Common myeloid progenitor, CD34-positive (primary cell): ENCODE measurements at regions not wholly inside any gene's neighbourhood (a gene's known extent, or its start where the extent isn't known, plus 50 kb on each side); places are given as distances from the start of the nearest gene placed in this dataset.
"Not testable (repeated sequence)": the region's sequence is repeated elsewhere in the genome, so short reads cannot be mapped to it uniquely, and the experiment has no call there.

ENCODE experiments used
- CTCF ChIA-PET: fragments of 350-600 bp; sonication (Branson Sonifier 250); formaldehyde crosslinking; loops from one replicate; lab custom pipeline; 2021; ENCODE audit warnings: antibody characterized with exemption; lab: Charles Lee
- POLR2A ChIA-PET: fragments of 350-600 bp; sonication (Branson Sonifier 250); formaldehyde crosslinking; loops from one replicate; lab custom pipeline; 2021; ENCODE audit warnings: antibody characterized with exemption; lab: Charles Lee
- DNase-seq, 3 donors: peaks; one replicate each; pipeline versions ENCODE4 v3.0.0 to v3.0.0-alpha.2; 2013
- H3K27ac ChIP-seq, 2 experiments: 1 replicate in 1 of 2; 2 replicates in 1 of 2; pipeline ENCODE4 v1.7.0; 2013; ENCODE audit warnings: inconsistent platforms in 2 of 2, low read length in 2 of 2, mild to moderate bottlenecking in 2 of 2, low read depth in 1 of 2, moderate library complexity in 1 of 2; ENCODE audit not compliant: severe bottlenecking in 2 of 2, insufficient read depth in 1 of 2, poor library complexity in 1 of 2
- H3K27me3 ChIP-seq, 5 experiments: replicated peaks in 2 of 5; 1 replicate in 3 of 5; 2 replicates in 2 of 5; pipeline versions ENCODE4 v1.6.1 to v1.7.0; 2013; ENCODE audit warnings: low read length in 4 of 5, mild to moderate bottlenecking in 2 of 5, moderate library complexity in 2 of 5, inconsistent platforms in 1 of 5; ENCODE audit not compliant: insufficient read depth in 5 of 5, control insufficient read depth in 4 of 5
- H3K36me3 ChIP-seq, 4 experiments: 1 replicate in 2 of 4; 2 replicates in 2 of 4; pipeline versions ENCODE4 v1.6.1 to v1.7.0; 2013; ENCODE audit warnings: low read length in 3 of 4, control low read depth in 1 of 4, mild to moderate bottlenecking in 1 of 4; ENCODE audit not compliant: control insufficient read depth in 4 of 4, insufficient read depth in 4 of 4
- H3K4me1 ChIP-seq, 4 experiments: 1 replicate in 3 of 4; 2 replicates in 1 of 4; pipeline versions ENCODE4 v1.6.1 to v1.7.1; 2013; ENCODE audit warnings: low read length in 3 of 4, mild to moderate bottlenecking in 3 of 4, control low read depth in 1 of 4, inconsistent platforms in 1 of 4, moderate library complexity in 1 of 4; ENCODE audit not compliant: control insufficient read depth in 4 of 4, insufficient read depth in 4 of 4; ENCODE audit errors: control extremely low read depth in 1 of 4
- H3K4me3 ChIP-seq, 7 experiments: 1 replicate in 4 of 7; 2 replicates in 3 of 7; pipeline versions ENCODE4 v1.5.1 to v1.7.0; 2013; ENCODE audit warnings: mild to moderate bottlenecking in 7 of 7, low read length in 6 of 7, moderate library complexity in 6 of 7, inconsistent platforms in 2 of 7, low read depth in 2 of 7, control low read depth in 1 of 7; ENCODE audit not compliant: insufficient read depth in 4 of 7, control insufficient read depth in 1 of 7; ENCODE audit errors: extremely low read depth in 1 of 7
- H3K9me3 ChIP-seq, 5 experiments: 1 replicate in 4 of 5; 2 replicates in 1 of 5; pipeline versions ENCODE4 v1.6.1 to v1.7.1; 2013; ENCODE audit warnings: low read length in 4 of 5, mild to moderate bottlenecking in 2 of 5, inconsistent platforms in 1 of 5, low read depth in 1 of 5, moderate library complexity in 1 of 5; ENCODE audit not compliant: control insufficient read depth in 4 of 5, insufficient read depth in 2 of 5; ENCODE audit errors: control extremely low read depth in 1 of 5
- WGBS: methylation state at CpG from one replicate; pipeline ENCODE4 v1.1.5; 2013; ENCODE audit not compliant: insufficient coverage; 5-methylcytosine and 5-hydroxymethylcytosine counted together

GRCh38 chr13:56457535-56458190, 683.1 kb upstream of the PRR20A start:
- CTCF ChIA-PET = no interaction called here
- WGBS = 93% methylated on average over 3 of the region's 7 CpGs

GRCh38 chr13:56459286-56459685, 681.4 kb upstream of the PRR20A start:
- no peak for DNase-seq
- Histone ChIP-seq H3K4me1 (no peaks in the 10 kb centered on the region), H3K27ac (no peak overlapping the region), H3K4me3 (no peak overlapping the region), H3K27me3 (no peaks in the 10 kb centered on the region), H3K36me3 (no peaks in the 10 kb centered on the region), H3K9me3 (no peaks in the 10 kb centered on the region)
- POLR2A ChIA-PET = no interaction called here
- CTCF ChIA-PET = no interaction called here
- no CpG with 5 or more reads among the region's 1 CpG for WGBS

More at GRCh38 chr13:56457535-56458190, 683.1 kb upstream of the PRR20A start:
- H3K4me1 ChIP-seq = no peaks in the 10 kb centered on the region
- no peaks in the 10 kb centered on the region for H3K9me3 ChIP-seq
- POLR2A ChIA-PET = no interaction called here
- no peak overlapping the region for H3K4me3 ChIP-seq
- no peaks in the 10 kb centered on the region for H3K36me3 ChIP-seq
- H3K27ac ChIP-seq = no peak overlapping the region
- DNase-seq = no peak
- H3K27me3 ChIP-seq = no peaks in the 10 kb centered on the region

DNA sequence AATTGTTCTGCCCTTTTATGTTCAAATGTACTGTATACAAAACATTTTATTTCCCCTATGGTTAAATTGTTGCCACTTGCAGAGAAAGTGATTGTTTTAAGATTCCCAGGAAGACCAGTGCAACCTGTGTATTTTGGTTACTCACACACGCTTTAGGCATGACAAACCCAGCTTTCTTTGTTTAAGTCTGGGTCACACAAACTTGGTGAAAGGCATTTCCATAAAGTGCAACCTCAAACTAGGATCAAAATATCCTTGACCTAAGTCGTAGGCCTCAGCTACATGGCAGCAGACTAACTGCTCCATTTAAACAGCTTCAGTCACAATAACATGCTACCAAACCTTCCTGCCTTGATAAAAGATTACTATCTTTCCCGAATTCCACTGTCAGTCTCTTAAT, 639.0 kb upstream of the PRR20A start:
- POLR2A ChIA-PET = no interaction called here
- no peaks in the 10 kb centered on the region for H3K27me3 ChIP-seq
- WGBS = 95% methylated on average over 3 of the region's 3 CpGs
- no peak overlapping the region for H3K4me3 ChIP-seq
- H3K27ac ChIP-seq = no peak overlapping the region
- H3K4me1 ChIP-seq = no peaks in the 10 kb centered on the region
- no peak for DNase-seq
- H3K36me3 ChIP-seq = no peaks in the 10 kb centered on the region
- no peaks in the 10 kb centered on the region for H3K9me3 ChIP-seq
- CTCF ChIA-PET = no interaction called here

DNA sequence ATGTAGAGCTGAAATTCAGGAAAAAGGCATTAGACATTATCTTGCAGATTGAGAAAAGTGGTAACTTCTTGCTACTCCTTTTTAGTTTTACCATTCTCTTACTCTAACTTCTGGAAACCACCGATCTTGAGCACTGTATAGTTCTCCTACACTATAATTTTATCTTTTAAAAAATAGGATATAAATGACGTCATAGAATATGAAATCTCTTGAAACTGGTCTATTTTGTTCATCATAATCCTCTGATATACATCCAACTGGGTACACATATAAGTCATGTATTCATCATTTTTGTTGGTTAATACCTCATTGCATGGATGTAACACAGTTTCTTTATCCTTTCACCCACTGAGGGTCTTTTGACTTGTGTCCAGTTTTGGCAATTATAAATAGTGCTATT, 629.9 kb upstream of the PRR20A start:
- no peaks in the 10 kb centered on the region for H3K36me3 ChIP-seq
- no peak overlapping the region for H3K27ac ChIP-seq
- H3K9me3 ChIP-seq = no peaks in the 10 kb centered on the region
- no CpG with 5 or more reads among the region's 2 CpGs for WGBS
- POLR2A ChIA-PET = no interaction called here
- no peaks in the 10 kb centered on the region for H3K27me3 ChIP-seq
- DNase-seq = no peak
- H3K4me1 ChIP-seq = no peaks in the 10 kb centered on the region
- CTCF ChIA-PET = no interaction called here
- no peak overlapping the region for H3K4me3 ChIP-seq

DNA sequence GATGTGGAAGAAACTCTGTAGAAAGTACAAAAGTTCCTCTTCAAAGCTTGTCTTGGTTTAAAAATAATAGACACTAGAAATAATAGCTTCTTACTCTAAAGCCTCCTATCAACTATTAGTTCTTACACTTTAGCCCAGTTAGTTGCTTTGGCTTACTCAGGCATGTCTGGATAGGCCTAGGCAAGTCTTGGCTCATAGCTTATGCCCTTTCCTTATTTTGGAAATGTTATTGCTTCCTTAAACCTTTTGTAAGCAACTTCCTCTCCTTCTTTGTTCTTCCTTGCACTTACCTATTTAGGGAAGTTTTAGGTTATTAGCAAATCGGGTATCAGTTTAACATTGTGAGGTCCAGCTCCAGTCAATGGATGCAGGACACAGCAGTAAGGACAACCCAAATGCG, 628.4 kb upstream of the PRR20A start:
- H3K4me1 ChIP-seq, DNase-seq, H3K27me3 ChIP-seq, CTCF ChIA-PET, H3K9me3 ChIP-seq, POLR2A ChIA-PET, H3K4me3 ChIP-seq, H3K36me3 ChIP-seq, H3K27ac ChIP-seq: not testable (repeated sequence)
- WGBS = 73% methylated on average over 2 of the region's 2 CpGs

DNA sequence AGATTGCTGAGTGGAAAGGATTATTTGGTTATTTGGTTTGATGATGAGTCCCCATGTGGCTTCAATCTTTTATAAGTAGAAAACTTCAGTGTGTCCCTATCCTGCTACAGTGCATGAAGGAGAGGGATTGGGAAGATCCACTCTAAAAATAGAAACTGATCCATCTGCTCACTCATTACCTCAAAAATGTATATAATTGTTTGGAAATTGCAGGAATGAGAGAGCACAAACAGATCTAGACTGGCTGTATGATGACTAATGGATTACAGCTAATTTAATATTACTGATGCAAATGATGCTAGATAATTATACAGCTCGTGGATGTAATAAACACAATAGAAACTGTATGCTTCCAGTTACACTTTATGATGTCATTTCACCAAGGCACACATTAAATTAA, 625.3 kb upstream of the PRR20A start:
- ChIA-PET POLR2A (no interaction called here), CTCF (no interaction called here)
- H3K27me3 ChIP-seq = no peaks in the 10 kb centered on the region
- no CpG with 5 or more reads among the region's 1 CpG for WGBS
- no peak overlapping the region for H3K4me3 ChIP-seq
- H3K9me3 ChIP-seq = no peaks in the 10 kb centered on the region
- H3K27ac ChIP-seq = no peak overlapping the region
- no peaks in the 10 kb centered on the region for H3K4me1 ChIP-seq
- DNase-seq = no peak
- H3K36me3 ChIP-seq = no peaks in the 10 kb centered on the region

DNA sequence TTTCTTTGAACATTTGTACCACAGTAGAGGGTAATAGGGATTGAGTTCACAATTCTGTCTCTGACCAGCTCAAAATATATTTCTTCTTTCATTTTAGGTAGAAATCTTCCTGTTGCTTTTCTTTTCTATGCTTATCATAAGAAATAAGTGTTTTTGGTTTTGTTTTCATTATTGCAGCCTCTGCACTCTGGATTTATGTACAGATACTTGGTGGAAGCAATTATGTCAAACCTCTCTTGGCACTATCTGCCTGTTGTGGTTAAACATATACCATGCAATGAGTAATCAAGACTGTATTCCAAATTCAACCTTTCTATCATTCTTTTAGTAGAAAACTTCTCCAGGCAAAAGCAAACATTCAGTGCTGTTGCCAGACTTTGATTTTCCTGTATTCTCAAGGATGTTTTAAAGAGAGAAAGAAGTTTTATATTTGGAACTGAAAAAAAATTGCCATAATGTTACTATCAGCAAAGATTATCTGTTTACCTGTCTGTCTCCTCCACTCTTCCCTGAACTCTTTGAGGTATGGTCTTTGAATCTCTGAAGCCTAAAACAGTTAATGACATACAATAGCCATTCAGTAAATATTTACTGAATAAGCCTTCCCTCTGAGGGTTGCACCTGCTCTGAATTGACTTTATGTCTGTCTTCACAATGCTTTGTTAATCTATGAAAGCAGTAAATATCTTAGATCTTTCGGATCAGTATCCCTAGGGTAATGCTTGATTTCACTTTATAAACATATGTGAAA, 612.5 kb upstream of the PRR20A start:
- no peaks in the 10 kb centered on the region for H3K9me3 ChIP-seq
- no peak overlapping the region for H3K4me3 ChIP-seq
- no peak for DNase-seq
- H3K36me3 ChIP-seq = no peaks in the 10 kb centered on the region
- no peaks in the 10 kb centered on the region for H3K27me3 ChIP-seq
- no peak overlapping the region for H3K27ac ChIP-seq
- H3K4me1 ChIP-seq = no peaks in the 10 kb centered on the region
- WGBS = no CpG with 5 or more reads among the region's 1 CpG
- ChIA-PET POLR2A (no interaction called here), CTCF (no interaction called here)
